ENCODE measurements at regions not wholly inside any gene's neighbourhood (a gene's known extent, or its start where the extent isn't known, plus 50 kb on each side); places are given as distances from the start of the nearest gene placed in this dataset.

DNA sequence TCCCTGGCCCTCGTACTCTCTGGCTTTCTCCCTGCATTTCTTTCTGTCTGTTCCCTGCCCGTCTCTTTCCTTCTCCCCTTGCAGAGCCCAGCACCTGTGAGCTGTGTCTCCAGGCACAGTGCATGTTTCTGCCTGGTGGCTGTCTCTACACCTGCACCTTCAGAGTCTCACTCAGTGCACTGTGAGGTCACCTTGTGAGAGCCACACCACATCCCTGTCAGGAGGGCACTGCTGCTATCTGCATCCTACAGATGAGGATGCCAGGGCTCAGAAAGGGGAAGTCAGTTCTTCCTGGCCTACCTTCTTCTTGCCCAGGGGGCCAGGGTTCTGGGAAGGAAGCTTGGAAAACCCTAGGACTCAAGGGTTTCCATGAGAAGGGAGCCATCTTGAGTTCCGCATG, 69.7 kb upstream of the NEURL1B start:
- no peak for TF ChIP-seq EZH2phosphoT487 (IDR thresholded peaks at IDR 0.05; ENCODE audit: low read depth)
- TF ChIP-seq, protein P1, sequence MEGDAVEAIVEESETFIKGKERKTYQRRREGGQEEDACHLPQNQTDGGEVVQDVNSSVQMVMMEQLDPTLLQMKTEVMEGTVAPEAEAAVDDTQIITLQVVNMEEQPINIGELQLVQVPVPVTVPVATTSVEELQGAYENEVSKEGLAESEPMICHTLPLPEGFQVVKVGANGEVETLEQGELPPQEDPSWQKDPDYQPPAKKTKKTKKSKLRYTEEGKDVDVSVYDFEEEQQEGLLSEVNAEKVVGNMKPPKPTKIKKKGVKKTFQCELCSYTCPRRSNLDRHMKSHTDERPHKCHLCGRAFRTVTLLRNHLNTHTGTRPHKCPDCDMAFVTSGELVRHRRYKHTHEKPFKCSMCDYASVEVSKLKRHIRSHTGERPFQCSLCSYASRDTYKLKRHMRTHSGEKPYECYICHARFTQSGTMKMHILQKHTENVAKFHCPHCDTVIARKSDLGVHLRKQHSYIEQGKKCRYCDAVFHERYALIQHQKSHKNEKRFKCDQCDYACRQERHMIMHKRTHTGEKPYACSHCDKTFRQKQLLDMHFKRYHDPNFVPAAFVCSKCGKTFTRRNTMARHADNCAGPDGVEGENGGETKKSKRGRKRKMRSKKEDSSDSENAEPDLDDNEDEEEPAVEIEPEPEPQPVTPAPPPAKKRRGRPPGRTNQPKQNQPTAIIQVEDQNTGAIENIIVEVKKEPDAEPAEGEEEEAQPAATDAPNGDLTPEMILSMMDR (IDR thresholded peaks at IDR 0.05; ENCODE audit: low read depth, low read length): no peak
- no peak overlapping the region for H3K4me2 ChIP-seq (ENCODE audit: low read length)
- peaks cover 14% of the 10 kb centered on the region for H3K27me3 ChIP-seq (ENCODE audit: low read depth, low read length)
- no peaks in the 10 kb centered on the region for H3K4me1 ChIP-seq (ENCODE audit: low read length)
- H3K9ac ChIP-seq (ENCODE audit: low read length): no peak overlapping the region
- no peak overlapping the region for H3K27ac ChIP-seq (ENCODE audit: low read length)
- no peaks in the 10 kb centered on the region for H3K9me3 ChIP-seq (ENCODE audit: insufficient read depth, low read length)
- no peaks in the 10 kb centered on the region for H4K20me1 ChIP-seq (ENCODE audit: insufficient read depth, low read length)
- no peak overlapping the region for H3K4me3 ChIP-seq (ENCODE audit: low read length)
- H3K79me2 ChIP-seq (ENCODE audit: low read length): no peaks in the 10 kb centered on the region
- H3K36me3 ChIP-seq (replicated peaks; ENCODE audit: low read depth, low read length): no peaks in the 10 kb centered on the region
- no peak overlapping the region for H2AFZ ChIP-seq (ENCODE audit: low read depth, low read length)

DNA sequence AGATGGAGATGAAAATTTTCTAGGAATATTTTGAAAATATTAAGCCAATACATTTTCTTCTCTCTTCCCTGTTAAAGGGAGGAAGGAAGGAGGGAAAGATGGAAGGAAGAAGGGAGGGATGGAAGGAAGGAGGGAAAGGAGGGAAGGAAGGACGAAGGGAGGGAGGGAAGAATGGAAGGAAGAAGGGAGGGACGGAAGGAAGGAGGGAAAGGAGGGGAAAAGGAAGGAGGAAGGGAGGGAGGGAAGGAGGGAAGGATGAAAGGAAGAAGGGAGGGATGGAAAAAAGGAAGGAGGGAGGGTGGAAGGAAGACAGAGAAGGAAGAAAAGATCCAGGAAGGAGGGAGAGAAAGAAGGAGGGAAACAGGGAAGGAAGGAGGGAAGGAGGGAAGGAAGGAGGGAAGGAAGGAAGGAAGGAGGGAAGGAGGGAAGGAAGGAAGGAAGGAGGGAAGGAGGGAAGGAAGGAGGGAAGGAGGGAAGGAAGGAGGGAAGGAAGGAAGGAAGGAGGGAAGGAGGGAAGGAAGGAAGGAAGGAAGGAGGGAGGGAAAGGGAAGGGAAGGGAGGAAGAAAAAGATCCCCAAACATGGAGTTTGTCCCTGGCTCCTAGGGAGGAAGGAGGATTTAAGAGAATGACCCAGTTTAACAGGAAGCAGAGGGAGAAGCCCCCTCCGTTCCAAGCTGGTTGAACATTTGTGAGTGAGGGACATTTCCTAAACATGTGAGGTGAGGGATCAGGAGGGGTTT, 70.3 kb upstream of the NEURL1B start:
- peaks cover 20% of the 10 kb centered on the region for H3K27me3 ChIP-seq (ENCODE audit: low read depth, low read length)
- H3K9ac ChIP-seq (ENCODE audit: low read length): no peak overlapping the region
- H3K36me3 ChIP-seq (replicated peaks; ENCODE audit: low read depth, low read length): no peaks in the 10 kb centered on the region
- no peak for TF ChIP-seq EZH2phosphoT487 (IDR thresholded peaks at IDR 0.05; ENCODE audit: low read depth)
- TF ChIP-seq, protein P1 (IDR thresholded peaks at IDR 0.05; ENCODE audit: low read depth, low read length): no peak
- H3K79me2 ChIP-seq (ENCODE audit: low read length): no peaks in the 10 kb centered on the region
- H3K4me2 ChIP-seq (ENCODE audit: low read length): no peak overlapping the region
- H3K27ac ChIP-seq (ENCODE audit: low read length): no peak overlapping the region
- H2AFZ ChIP-seq (ENCODE audit: low read depth, low read length): no peak overlapping the region
- no peaks in the 10 kb centered on the region for H4K20me1 ChIP-seq (ENCODE audit: insufficient read depth, low read length)
- H3K4me1 ChIP-seq (ENCODE audit: low read length): no peaks in the 10 kb centered on the region
- no peak overlapping the region for H3K4me3 ChIP-seq (ENCODE audit: low read length)
- H3K9me3 ChIP-seq (ENCODE audit: insufficient read depth, low read length): no peaks in the 10 kb centered on the region

DNA sequence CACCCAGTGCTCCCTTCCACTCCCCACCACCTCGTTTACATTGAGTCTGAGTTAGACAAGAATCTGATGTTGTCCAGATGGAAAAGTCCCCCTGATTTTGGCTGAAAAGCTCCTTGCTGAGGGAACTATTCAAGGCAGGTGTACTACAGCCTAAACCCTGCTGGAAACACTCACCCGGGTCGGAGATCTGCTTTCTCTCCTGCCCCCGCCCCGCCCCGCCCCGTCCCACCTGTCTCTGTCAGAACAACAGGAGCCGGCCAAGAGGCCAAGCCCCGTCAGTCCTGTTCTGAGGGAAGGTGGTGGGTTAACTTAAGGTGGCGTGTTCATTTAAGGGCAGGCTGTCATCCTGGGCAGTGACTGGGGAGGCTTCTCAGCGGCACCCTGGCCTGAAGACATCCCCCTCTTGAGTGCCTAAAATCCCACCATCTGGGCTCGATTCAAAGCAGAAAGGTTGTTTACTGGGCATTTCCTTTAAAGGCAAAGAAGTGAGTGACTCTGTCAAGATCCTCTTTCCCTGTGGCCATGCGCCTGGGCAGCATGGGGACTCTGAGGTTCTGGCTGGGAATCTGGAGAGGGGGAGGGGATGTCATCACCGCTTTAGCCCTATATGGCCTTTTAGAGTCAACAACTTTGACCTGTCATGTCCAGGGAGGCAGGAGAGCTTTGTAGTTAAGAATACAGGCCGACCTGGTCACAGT, 71.1 kb upstream of the NEURL1B start:
- H3K4me1 ChIP-seq (ENCODE audit: low read length): no peaks in the 10 kb centered on the region
- no peaks in the 10 kb centered on the region for H3K36me3 ChIP-seq (replicated peaks; ENCODE audit: low read depth, low read length)
- no peaks in the 10 kb centered on the region for H3K9me3 ChIP-seq (ENCODE audit: insufficient read depth, low read length)
- no peak overlapping the region for H2AFZ ChIP-seq (ENCODE audit: low read depth, low read length)
- peaks cover 28% of the 10 kb centered on the region for H3K27me3 ChIP-seq (ENCODE audit: low read depth, low read length)
- H4K20me1 ChIP-seq (ENCODE audit: insufficient read depth, low read length): no peaks in the 10 kb centered on the region
- no peak overlapping the region for H3K9ac ChIP-seq (ENCODE audit: low read length)
- no peak overlapping the region for H3K4me2 ChIP-seq (ENCODE audit: low read length)
- no peak overlapping the region for H3K27ac ChIP-seq (ENCODE audit: low read length)
- TF ChIP-seq EZH2phosphoT487 (IDR thresholded peaks at IDR 0.05; ENCODE audit: low read depth): no peak
- TF ChIP-seq, protein P1 (IDR thresholded peaks at IDR 0.05; ENCODE audit: low read depth, low read length): no peak
- no peak overlapping the region for H3K4me3 ChIP-seq (ENCODE audit: low read length)
- no peaks in the 10 kb centered on the region for H3K79me2 ChIP-seq (ENCODE audit: low read length)

DNA sequence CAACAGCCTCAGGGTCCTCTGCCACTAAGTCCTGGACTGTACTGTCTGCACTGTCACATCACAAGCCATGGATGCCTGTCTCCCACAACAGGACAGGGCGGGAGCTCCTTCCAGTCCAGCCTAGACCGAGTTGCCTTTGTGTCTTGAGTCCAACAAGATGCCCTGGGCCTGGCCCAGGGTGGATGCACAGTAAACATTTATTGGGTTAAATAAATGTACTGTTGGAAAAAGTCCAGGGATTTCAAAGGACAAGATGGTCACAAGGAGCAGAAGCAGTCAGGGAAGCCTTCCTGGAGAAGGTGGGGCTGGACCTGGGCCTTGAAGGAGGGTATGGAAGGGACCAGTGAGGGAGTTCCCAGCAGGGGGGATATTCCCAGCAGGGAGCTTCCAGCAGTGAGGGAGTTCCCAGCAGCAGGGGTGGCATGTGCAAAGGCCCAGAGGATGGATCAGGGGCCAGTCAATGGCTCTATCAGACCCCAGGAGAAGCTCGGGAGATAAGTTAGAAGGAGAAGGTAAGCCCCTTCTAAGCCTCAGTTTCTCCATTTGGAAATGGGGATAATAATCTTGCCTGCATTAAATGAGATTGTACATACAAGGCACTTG, 72.7 kb upstream of the NEURL1B start:
- Histone ChIP-seq H3K9me3 (ENCODE audit: insufficient read depth, low read length) (no peaks in the 10 kb centered on the region), H3K36me3 (replicated peaks; ENCODE audit: low read depth, low read length) (no peaks in the 10 kb centered on the region), H3K4me2 (ENCODE audit: low read length) (no peak overlapping the region), H3K9ac (ENCODE audit: low read length) (no peak overlapping the region), H3K79me2 (ENCODE audit: low read length) (no peaks in the 10 kb centered on the region), H3K4me1 (ENCODE audit: low read length) (no peaks in the 10 kb centered on the region), H2AFZ (ENCODE audit: low read depth, low read length) (no peak overlapping the region), H4K20me1 (ENCODE audit: insufficient read depth, low read length) (no peaks in the 10 kb centered on the region), H3K4me3 (ENCODE audit: low read length) (no peak overlapping the region), H3K27ac (ENCODE audit: low read length) (no peak overlapping the region), H3K27me3 (ENCODE audit: low read depth, low read length) (peaks cover 44% of the 10 kb centered on the region)
- TF ChIP-seq, protein P1 (IDR thresholded peaks at IDR 0.05; ENCODE audit: low read depth, low read length): no peak
- no peak for TF ChIP-seq EZH2phosphoT487 (IDR thresholded peaks at IDR 0.05; ENCODE audit: low read depth)
